K562 (cell line): ENCODE measurements at regions not wholly inside any gene's neighbourhood (a gene's known extent, or its start where the extent isn't known, plus 50 kb on each side); places are given as distances from the start of the nearest gene placed in this dataset.

Experiments
- ATAC-seq: fragments of 200-7000 bp; cut with Tn5 transposase; 3 replicates; pipeline ENCODE4 v1.9.1; 2020; ENCODE audit warnings: moderate library complexity
- BruUV-seq: library from RNA; stranded (reverse); fragments of 400-500 nt; replicated peaks from 2 replicates; lab custom pipeline; 2021; lab: Mats Ljungman, UMichigan
- CTCF ChIA-PET: fragments of 300-600 bp; formaldehyde crosslinking; extraction: SDS; loops from one replicate; lab custom pipeline; 2021; ENCODE audit warnings: low intra/inter-chr PET ratio; lab: Yijun Ruan, JAX
- POLR2A ChIA-PET: fragments of 300-600, 350-650 bp; sonication (Branson Sonifier 250); formaldehyde crosslinking; extraction: SDS; loops from one replicate; lab custom pipeline; 2021; ENCODE audit warnings: antibody characterized with exemption, inconsistent platforms; lab: Yijun Ruan, JAX
- DNase-seq, 4 experiments: peaks; one replicate each; pipeline versions ENCODE4 v3.0.0 to v3.0.0-alpha.2; 2011 to 2018; ENCODE audit warnings: low spot score in 3 of 4, mixed read lengths in 3 of 4; ENCODE audit errors: extremely low read depth in 1 of 4
- FAIRE-seq: peaks from 2 replicates; lab custom pipeline; 2011; peaks lifted over from hg19 to GRCh38; lab: Jason Lieb, UNC
- H2AFZ ChIP-seq: 2 replicates; pipeline ENCODE4 v1.6.0; 2011; ENCODE audit warnings: low read depth, low read length, control low read depth, inconsistent platforms
- H3K27ac ChIP-seq: fragments of 200-600 bp; 3 replicates; pipeline ENCODE4 v1.8.0; 2011; ENCODE audit warnings: low read depth, mild to moderate bottlenecking, control low read depth, inconsistent platforms, low read length, moderate library complexity, mixed read lengths; ENCODE audit errors: extremely low read depth
- H3K27me3 ChIP-seq, 2 experiments: fragments of 300-600 bp in 1 of 2; 2 replicates in 1 of 2; 3 replicates in 1 of 2; pipeline versions ENCODE4 v1.6.0 to v1.8.0; 2011; ENCODE audit warnings: inconsistent platforms in 2 of 2, low read length in 2 of 2, mild to moderate bottlenecking in 1 of 2, mixed read lengths in 1 of 2, moderate library complexity in 1 of 2; ENCODE audit not compliant: control insufficient read depth in 2 of 2, insufficient read depth in 2 of 2
- H3K36me3 ChIP-seq: fragments of 300-600 bp; 3 replicates; pipeline ENCODE4 v1.8.0; 2011; ENCODE audit warnings: mild to moderate bottlenecking, low read length, inconsistent platforms; ENCODE audit not compliant: control insufficient read depth, insufficient read depth
- H3K4me1 ChIP-seq, 2 experiments: fragments of 200-600 bp in 1 of 2; replicated peaks in 1 of 2; 2 replicates in 1 of 2; 3 replicates in 1 of 2; pipeline versions ENCODE4 v1.5.1 to v1.8.0; 2011; ENCODE audit warnings: inconsistent platforms in 2 of 2, low read length in 2 of 2, mild to moderate bottlenecking in 1 of 2, mixed read lengths in 1 of 2, moderate library complexity in 1 of 2; ENCODE audit not compliant: control insufficient read depth in 2 of 2, insufficient read depth in 2 of 2
- H3K4me2 ChIP-seq: 2 replicates; pipeline ENCODE4 v1.6.1; 2011; ENCODE audit warnings: low read length, control low read depth, inconsistent platforms, mixed read lengths; ENCODE audit not compliant: insufficient read depth
- H3K4me3 ChIP-seq: fragments of 200-600 bp; sonication (generic), shearing (Covaris generic); 2 replicates; pipeline ENCODE4 v1.5.1; 2016; ENCODE audit warnings: control low read depth, inconsistent platforms
- H3K79me2 ChIP-seq: fragments of 200-600 bp; 3 replicates; pipeline ENCODE4 v1.8.0; 2011; ENCODE audit warnings: low read length, inconsistent platforms; ENCODE audit not compliant: control insufficient read depth, insufficient read depth
- H3K9ac ChIP-seq, 2 experiments: 2 replicates each; pipeline versions ENCODE4 v1.6.0 to v1.6.1; 2011; ENCODE audit warnings: low read depth in 2 of 2, low read length in 2 of 2, control low read depth in 1 of 2, inconsistent platforms in 1 of 2, mild to moderate bottlenecking in 1 of 2, mixed read lengths in 1 of 2; ENCODE audit not compliant: insufficient read depth in 1 of 2
- H3K9me1 ChIP-seq: one replicate; pipeline ENCODE4 v1.6.0; 2011; ENCODE audit warnings: inconsistent platforms, mild to moderate bottlenecking, low read length, moderate library complexity; ENCODE audit not compliant: control insufficient read depth, insufficient read depth
- H3K9me3 ChIP-seq: replicated peaks from 2 replicates; pipeline ENCODE4 v1.5.1; 2011; ENCODE audit warnings: low read depth, low read length, inconsistent platforms; ENCODE audit not compliant: control insufficient read depth, insufficient read depth
- H4K20me1 ChIP-seq: replicated peaks from 2 replicates; pipeline ENCODE4 v1.6.1; 2011; ENCODE audit warnings: low read length, inconsistent platforms, mixed read lengths; ENCODE audit not compliant: control insufficient read depth, insufficient read depth
- CBX5 ChIP-seq: IDR thresholded peaks from 2 replicates; pipeline ENCODE4 v1.6.1; 2014; ENCODE audit warnings: low read depth, borderline replicate concordance
- CCNT2 ChIP-seq: IDR thresholded peaks from 2 replicates; pipeline ENCODE4 v1.6.1; 2011; ENCODE audit warnings: borderline replicate concordance, low read depth, mild to moderate bottlenecking, moderate library complexity, mixed read lengths, low read length; ENCODE audit not compliant: insufficient read length; ENCODE audit errors: extremely low read depth
- EHMT2 ChIP-seq: fragments of 450-650 bp; IDR thresholded peaks from 2 replicates; pipeline ENCODE4 v1.6.1; 2018; ENCODE audit warnings: antibody characterized with exemption
- GATAD2B ChIP-seq: fragments of 450-650 bp; IDR thresholded peaks from 2 replicates; pipeline ENCODE4 v1.6.1; 2017; ENCODE audit warnings: mild to moderate bottlenecking, borderline replicate concordance
- HDAC1 ChIP-seq, 2 experiments: fragments of 450-650 bp; IDR thresholded peaks; 2 replicates each; pipeline ENCODE4 v1.6.1; 2016 to 2017; ENCODE audit warnings: inconsistent platforms in 1 of 2, mild to moderate bottlenecking in 1 of 2, moderate library complexity in 1 of 2
- MCM3 ChIP-seq: fragments of 450-650 bp; IDR thresholded peaks from 2 replicates; pipeline ENCODE4 v1.6.1; 2016
- MTA2 ChIP-seq: fragments of 450-650 bp; IDR thresholded peaks from 2 replicates; pipeline ENCODE4 v1.6.1; 2016; ENCODE audit warnings: low read depth
- NCOR1 ChIP-seq: fragments of 450-650 bp; IDR thresholded peaks from 2 replicates; pipeline ENCODE4 v1.6.1; 2016; ENCODE audit warnings: mild to moderate bottlenecking, moderate library complexity
- NFIC ChIP-seq: fragments of 450-650 bp; IDR thresholded peaks from 2 replicates; pipeline ENCODE4 v1.6.1; 2017; ENCODE audit warnings: mild to moderate bottlenecking, inconsistent platforms
- PML ChIP-seq: IDR thresholded peaks from 2 replicates; pipeline ENCODE4 v1.6.1; 2012; ENCODE audit warnings: low read length, inconsistent platforms
- RREB1 ChIP-seq: fragments of 250-450 bp; sonication (Bioruptor Pico); IDR thresholded peaks from 2 replicates; pipeline ENCODE4 v1.4.0; 2020
- SMARCE1 ChIP-seq: fragments of 450-650 bp; IDR thresholded peaks from 2 replicates; pipeline ENCODE4 v1.7.1; 2016; ENCODE audit warnings: mild to moderate bottlenecking
- STAT5A ChIP-seq: IDR thresholded peaks from 2 replicates; pipeline ENCODE4 v1.6.1; 2012; ENCODE audit warnings: low read length, inconsistent platforms, borderline replicate concordance
- TCF7 ChIP-seq: sonication (generic); IDR thresholded peaks from 2 replicates; pipeline ENCODE4 v1.6.1; 2016; ENCODE audit warnings: antibody characterized with exemption, borderline replicate concordance
- ZNF511 ChIP-seq: sonication (generic); formaldehyde crosslinking; IDR thresholded peaks from 2 replicates; pipeline ENCODE4 v1.8.0; 2022; ENCODE audit warnings: mild to moderate bottlenecking, missing genetic modification reagents
- ZNF830 ChIP-seq: fragments of 250-450 bp; sonication (Bioruptor Pico); IDR thresholded peaks from 2 replicates; pipeline ENCODE4 v1.5.0; 2021; ENCODE audit warnings: mild to moderate bottlenecking
- WGBS: fragments of 100-300 bp; shearing (Covaris generic); methylation state at CpG from one replicate; pipeline ENCODE4 v1.1.6; 2016; ENCODE audit warnings: low coverage, mixed read lengths; ENCODE audit not compliant: insufficient coverage; ENCODE audit errors: missing lambda C conversion rate; 5-methylcytosine and 5-hydroxymethylcytosine counted together
- in situ Hi-C: fragments of 300-500 bp; cut with MboI; formaldehyde crosslinking; loops from 4 replicates; pipeline ENCODE4 v1.15.0; 2018; ENCODE audit warnings: inconsistent platforms, mixed read lengths
- intact Hi-C: fragments of 100-400 bp; cut with micrococcal nuclease; formaldehyde crosslinking; loops from 2 replicates; pipeline ENCODE4 v1.14.2; 2022
- TF ChIP-seq, protein P1 (sequence below): IDR thresholded peaks from 2 replicates; pipeline ENCODE4 v1.6.1; 2011; ENCODE audit warnings: borderline replicate concordance, low read depth, mild to moderate bottlenecking, moderate library complexity, low read length; ENCODE audit not compliant: insufficient read depth, poor library complexity, severe bottlenecking

GRCh38 chr5:89133129-89133528 lies 250.1 kb upstream of the MEF2C start:
- no TSS peak for BruUV-seq
- FAIRE-seq: peak; percentile 77
- TF ChIP-seq TCF7 (peak; percentile 97), ZNF511 (no peak), MCM3 (no peak), PML (peak; percentile 37; the same call in 1 of the 2 replicates), ZNF830 (CRISPR knock-in tag) (no peak), RREB1 (CRISPR knock-in tag) (no peak), GATAD2B (0 out of 2 replicates have a peak, but pooled peaks have one; percentile 34), CBX5 (no peak), MTA2 (peak; percentile 83), SMARCE1 (peak; percentile 82), EHMT2 (0 out of 2 replicates have a peak, but pooled peaks have one; percentile 22), STAT5A (peak; percentile 78), NCOR1 (peak; percentile 92), NFIC (peak; percentile 70), HDAC1 (IDR thresholded peaks at IDR 0.05) (peak in 1 of 2 experiments; percentile 59; a peak in 2 of 4 replicates), CCNT2 (peak; percentile 35)
- TF ChIP-seq, protein P1, sequence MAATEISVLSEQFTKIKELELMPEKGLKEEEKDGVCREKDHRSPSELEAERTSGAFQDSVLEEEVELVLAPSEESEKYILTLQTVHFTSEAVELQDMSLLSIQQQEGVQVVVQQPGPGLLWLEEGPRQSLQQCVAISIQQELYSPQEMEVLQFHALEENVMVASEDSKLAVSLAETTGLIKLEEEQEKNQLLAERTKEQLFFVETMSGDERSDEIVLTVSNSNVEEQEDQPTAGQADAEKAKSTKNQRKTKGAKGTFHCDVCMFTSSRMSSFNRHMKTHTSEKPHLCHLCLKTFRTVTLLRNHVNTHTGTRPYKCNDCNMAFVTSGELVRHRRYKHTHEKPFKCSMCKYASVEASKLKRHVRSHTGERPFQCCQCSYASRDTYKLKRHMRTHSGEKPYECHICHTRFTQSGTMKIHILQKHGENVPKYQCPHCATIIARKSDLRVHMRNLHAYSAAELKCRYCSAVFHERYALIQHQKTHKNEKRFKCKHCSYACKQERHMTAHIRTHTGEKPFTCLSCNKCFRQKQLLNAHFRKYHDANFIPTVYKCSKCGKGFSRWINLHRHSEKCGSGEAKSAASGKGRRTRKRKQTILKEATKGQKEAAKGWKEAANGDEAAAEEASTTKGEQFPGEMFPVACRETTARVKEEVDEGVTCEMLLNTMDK: no peak

More at GRCh38 chr5:89133129-89133528, 250.1 kb upstream of the MEF2C start:
- no peaks in the 10 kb centered on the region for H3K27me3 ChIP-seq
- CTCF ChIA-PET: no interaction called here
- H3K27ac ChIP-seq: peak overlapping the region; percentile 57
- peaks cover 2 to 39% of the 10 kb centered on the region in 2 experiments; a peak in 3 of 5 replicates for H3K4me1 ChIP-seq
- in situ Hi-C loops (no loop called here), intact Hi-C loops (no loop called here)
- no peaks in the 10 kb centered on the region for H3K36me3 ChIP-seq
- no peak overlapping the region for H3K9ac ChIP-seq
- no peak overlapping the region; the same call in 1 of the 2 replicates for H3K4me2 ChIP-seq
- POLR2A ChIA-PET: no interaction called here
- no peaks in the 10 kb centered on the region for H3K9me1 ChIP-seq
- H3K79me2 ChIP-seq: no peaks in the 10 kb centered on the region
- DNase-seq (peak; percentile 10 to 85 (median 33)), ATAC-seq (peak; percentile 47)
- peak overlapping the region; percentile 18; the same call in 1 of the 2 replicates for H2AFZ ChIP-seq
- H3K4me3 ChIP-seq: no peak overlapping the region
- H3K9me3 ChIP-seq: no peaks in the 10 kb centered on the region
- WGBS: 0% methylated on average over 1 of the region's 1 CpG
- no peaks in the 10 kb centered on the region for H4K20me1 ChIP-seq
